ENCODE measurements at regions not wholly inside any gene's neighbourhood (a gene's known extent, or its start where the extent isn't known, plus 50 kb on each side); places are given as distances from the start of the nearest gene placed in this dataset.
"Not testable (repeated sequence)": the region's sequence is repeated elsewhere in the genome, so short reads cannot be mapped to it uniquely, and the experiment has no call there.

- H3K27ac ChIP-seq = no peak overlapping the region
- no peak for TF ChIP-seq ZFX (IDR thresholded peaks at IDR 0.05)
- no peak for TF ChIP-seq CTCF (conservative IDR thresholded peaks at IDR 0.05)
Measured at GRCh38 chr14:89514601-89515000, 97.6 kb upstream of the FOXN3 start.

- TF ChIP-seq ZFX (IDR thresholded peaks at IDR 0.05) (no peak), CTCF (conservative IDR thresholded peaks at IDR 0.05) (no peak)
- no peak overlapping the region for H3K27ac ChIP-seq
Measured at GRCh38 chr14:89509891-89510290, 92.9 kb upstream of the FOXN3 start.

DNA sequence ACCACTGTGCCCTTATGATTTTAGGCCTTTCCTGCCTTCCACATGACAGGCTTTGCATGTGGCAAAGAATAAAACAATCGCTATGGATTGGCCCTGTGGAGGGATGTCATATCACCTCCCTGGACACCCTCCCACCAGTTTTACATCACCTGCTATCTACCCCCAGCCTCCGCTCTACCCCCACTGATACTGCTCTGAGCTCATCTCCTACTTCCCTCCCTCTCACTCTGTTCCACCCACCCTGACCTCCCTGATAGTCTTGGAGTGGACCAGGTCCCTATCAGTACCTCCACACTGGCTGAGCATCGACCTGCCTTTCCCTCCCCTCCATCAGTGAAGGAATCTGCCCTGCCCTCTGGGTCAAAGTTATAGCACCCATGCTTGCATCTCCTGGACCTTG, 91.8 kb upstream of the FOXN3 start:
- H3K27ac ChIP-seq = no peak overlapping the region
- TF ChIP-seq ZFX (IDR thresholded peaks at IDR 0.05) (no peak), CTCF (conservative IDR thresholded peaks at IDR 0.05) (no peak)

- no peak overlapping the region for H3K27ac ChIP-seq
- TF ChIP-seq ZFX (IDR thresholded peaks at IDR 0.05) = no peak
- TF ChIP-seq CTCF (conservative IDR thresholded peaks at IDR 0.05) = no peak
Measured at GRCh38 chr14:89507926-89508460, 91.0 kb upstream of the FOXN3 start.

- TF ChIP-seq ZFX (IDR thresholded peaks at IDR 0.05) = no peak
- TF ChIP-seq CTCF (conservative IDR thresholded peaks at IDR 0.05) = no peak
- H3K27ac ChIP-seq = no peak overlapping the region
Measured at GRCh38 chr14:89507521-89507920, 90.5 kb upstream of the FOXN3 start.

- H3K27ac ChIP-seq = not testable (repeated sequence)
Measured at GRCh38 chr14:89506891-89507452, 89.9 kb upstream of the FOXN3 start.

DNA sequence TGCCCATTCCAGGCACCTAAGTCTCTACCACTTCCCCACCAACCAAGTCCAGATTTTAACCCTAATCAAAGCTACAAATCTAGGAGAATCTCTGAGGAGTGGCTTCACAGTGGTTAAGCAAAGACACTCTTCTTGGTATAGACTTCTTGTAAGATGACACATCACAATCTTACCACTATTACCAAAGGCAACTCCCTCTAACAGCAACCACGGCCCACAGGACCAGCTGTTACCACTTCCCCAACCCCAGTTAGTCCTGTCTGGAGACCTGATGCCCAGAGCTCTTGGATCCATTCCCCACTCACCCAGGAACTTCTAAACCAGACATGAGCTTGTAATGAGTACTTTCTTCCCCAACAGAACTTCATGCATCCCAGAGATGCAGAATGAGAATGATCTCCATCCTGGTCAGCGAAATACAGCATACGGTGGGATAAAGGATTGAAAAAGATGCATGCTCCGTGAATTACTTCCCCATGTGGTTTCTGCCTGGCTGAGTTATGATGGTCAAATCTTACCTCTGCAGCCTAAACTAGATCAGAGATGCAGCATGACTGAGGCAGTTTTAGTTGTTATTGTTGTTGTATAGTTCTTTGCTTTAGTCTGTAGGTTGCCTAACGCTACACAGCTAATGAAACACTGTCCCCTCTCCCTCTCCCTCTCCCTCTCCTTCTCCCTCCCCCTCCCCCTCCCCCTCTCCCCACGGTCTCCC, 87.7 kb upstream of the FOXN3 start:
- TF ChIP-seq ZFX (IDR thresholded peaks at IDR 0.05) (no peak), CTCF (conservative IDR thresholded peaks at IDR 0.05) (no peak)
- H3K27ac ChIP-seq = no peak overlapping the region

DNA sequence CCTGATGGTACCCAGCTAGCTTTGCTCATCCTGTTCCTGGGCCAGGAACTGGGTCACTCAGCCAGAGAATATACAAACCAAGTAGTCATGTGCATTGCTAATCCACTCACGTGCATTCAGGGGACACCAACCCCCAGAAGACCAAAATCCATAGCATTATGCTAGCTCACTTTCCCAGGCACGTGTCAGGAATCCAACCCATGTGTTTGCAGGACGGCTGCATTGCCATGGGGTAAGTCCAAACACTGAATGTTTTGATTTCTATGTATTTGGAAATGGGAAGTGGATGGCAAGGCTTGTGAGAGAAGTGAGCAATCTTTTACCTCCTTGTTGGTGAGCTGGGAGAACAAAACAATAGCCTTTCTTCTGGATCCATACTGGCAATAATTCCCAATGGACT, 87.1 kb upstream of the FOXN3 start:
- no peak overlapping the region for H3K27ac ChIP-seq
- TF ChIP-seq CTCF (conservative IDR thresholded peaks at IDR 0.05) = no peak
- no peak for TF ChIP-seq ZFX (IDR thresholded peaks at IDR 0.05)
